HG03135 (cell line): ENCODE measurements at regions not wholly inside any gene's neighbourhood (a gene's known extent, or its start where the extent isn't known, plus 50 kb on each side); places are given as distances from the start of the nearest gene placed in this dataset.
"Not testable (repeated sequence)": the region's sequence is repeated elsewhere in the genome, so short reads cannot be mapped to it uniquely, and the experiment has no call there.

ENCODE experiments used
- ATAC-seq: cut with Tn5 transposase; IDR thresholded peaks from one replicate; pipeline ENCODE4 v1.9.1; 2021; ENCODE audit warnings: mild to moderate bottlenecking, moderate library complexity; ENCODE audit not compliant: unreplicated experiment

DNA sequence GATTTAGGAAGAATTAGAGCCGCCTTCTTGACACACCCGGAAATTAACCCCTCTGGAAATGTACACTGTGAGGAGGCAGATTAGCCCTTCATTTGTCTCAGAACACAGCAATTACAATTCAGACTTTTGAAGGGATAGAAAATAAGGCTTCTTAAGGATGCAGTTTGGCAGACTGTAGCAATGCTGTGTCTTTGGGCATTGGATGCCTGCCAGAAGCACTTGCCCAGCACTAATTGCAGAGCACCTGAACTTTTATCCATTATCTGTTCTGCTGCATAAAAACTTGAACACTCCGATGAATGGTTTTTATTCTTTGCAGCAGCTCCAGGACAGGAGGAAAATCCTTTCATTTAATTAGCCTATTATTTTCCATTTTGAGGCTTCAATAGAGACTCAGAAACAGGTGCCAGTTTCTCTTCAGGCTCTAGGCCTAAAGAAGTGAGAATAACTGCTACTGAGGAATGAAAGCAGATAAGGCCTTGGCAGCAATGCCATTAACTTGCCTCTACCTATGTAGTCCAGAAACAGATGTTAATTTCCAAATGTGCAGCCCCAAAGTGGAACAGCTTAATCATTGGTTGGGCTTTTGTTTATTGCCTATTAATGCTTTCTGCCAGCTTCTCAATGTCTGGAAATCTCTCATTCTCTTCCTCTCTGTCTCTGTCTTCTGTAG, 418.5 kb downstream of the NSUN3 start:
- ATAC-seq = no peak

DNA sequence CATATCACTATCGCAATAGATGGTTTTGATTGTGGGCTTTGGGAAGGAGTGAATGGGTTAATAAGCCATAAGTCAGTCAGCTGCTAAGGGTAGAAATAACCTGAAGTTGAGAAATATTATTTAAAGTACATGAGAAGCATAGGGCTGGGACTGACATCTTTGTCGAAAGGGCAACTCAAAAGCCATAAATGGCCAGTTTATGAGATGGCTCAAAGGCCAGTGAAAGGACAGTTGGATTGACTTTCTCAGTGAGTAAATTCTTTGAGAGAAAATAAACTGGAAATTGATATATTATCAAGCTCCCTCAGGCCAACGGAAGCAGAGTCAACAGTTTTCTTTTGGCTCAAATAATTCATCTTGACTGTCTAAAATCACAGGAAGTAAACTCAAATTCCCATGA, 419.8 kb downstream of the NSUN3 start:
- no peak for ATAC-seq

DNA sequence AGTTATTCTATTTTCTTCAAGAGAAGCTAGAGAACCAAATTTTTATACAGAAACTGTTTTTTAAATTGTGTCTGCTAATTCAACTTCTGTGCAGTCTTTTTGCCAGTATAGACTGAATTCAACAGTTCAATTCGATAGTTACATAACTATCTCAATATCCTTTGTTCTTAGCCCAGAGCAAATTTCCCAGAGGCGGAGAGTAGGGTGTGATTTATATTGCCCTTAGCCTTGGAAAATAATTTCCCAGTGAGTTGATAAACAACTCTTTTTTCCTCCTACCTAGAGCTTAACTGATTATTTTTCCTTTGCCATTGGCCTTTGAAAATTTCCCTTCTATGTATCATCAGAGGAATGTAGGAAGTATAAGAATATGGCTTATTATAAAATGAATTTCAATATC, 420.5 kb downstream of the NSUN3 start:
- ATAC-seq = no peak

DNA sequence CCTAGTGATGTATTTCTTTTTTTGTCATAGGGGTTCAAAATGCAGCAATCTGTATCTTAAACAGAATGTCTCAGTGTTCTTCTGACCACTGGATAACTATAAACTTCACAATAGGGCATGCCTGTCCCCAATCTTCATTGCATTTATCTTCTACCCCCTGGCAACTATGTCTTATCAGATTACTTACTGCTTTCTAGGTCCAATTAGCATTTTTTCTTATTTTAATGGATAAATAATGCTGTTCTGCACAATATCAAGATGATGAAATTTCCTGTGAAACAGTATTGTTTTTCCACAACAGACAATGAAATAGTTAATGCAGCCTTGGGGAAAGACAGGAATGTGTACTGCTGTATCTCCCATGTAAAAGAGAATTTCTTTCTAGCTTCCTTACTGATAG, 432.1 kb downstream of the NSUN3 start:
- ATAC-seq = no peak

DNA sequence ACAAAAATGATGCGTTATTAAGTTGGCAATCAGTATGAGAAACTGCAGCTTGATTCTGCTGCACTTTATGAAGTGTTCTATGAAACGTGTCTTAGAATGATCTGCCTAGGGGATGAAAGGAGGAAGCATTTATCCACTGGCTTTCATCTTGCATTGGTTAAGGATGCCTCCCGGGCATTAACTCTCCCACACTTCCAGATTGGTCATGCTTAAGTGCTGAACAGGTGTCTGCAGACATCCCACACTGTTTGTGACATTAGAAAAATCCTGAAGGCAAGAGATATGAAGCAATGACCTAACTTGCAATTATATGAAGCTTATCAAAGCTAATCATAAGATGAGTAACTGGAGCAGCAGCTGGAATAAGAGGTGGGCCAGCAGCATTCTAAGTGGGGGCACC, 437.3 kb downstream of the NSUN3 start:
- ATAC-seq = no peak

DNA sequence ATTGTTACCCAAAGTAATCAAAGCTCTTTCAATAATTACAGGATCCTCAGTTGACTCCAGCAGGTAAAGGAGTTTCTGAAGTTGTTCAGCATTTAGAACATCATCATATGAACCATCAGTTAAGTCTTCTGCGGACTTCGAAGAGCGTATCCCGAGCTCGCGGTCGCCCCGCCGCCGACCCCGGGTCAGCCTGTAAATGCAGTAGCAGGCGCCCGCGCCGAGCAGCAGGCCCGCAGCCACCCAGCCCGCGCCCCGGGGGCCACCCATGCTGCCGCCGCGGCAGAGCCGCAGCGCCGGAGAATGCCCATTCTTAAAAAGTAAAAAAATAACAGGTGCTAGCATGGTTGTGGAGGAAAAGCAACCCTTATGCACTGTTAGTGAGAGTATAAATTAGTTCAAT, 444.5 kb downstream of the NSUN3 start:
- not testable (repeated sequence) for ATAC-seq

DNA sequence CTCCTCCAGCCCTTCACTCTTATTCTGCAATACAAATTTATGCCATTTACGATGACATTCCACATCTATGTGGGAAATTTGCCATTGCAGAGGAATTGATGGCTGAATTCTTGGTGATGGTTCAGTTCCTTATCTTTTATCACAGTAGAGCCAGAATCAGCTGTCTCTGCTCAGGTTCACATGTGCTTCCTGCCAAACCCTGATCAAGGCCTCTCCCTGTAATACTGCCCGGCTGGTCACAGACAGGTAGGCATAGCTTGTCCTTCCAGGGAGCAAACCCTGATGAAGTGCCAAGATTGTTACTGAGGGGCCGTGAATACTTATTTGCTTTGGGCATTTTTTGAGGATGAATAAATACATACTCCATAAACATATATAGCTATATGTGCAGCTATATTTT, 450.0 kb downstream of the NSUN3 start:
- no peak for ATAC-seq

DNA sequence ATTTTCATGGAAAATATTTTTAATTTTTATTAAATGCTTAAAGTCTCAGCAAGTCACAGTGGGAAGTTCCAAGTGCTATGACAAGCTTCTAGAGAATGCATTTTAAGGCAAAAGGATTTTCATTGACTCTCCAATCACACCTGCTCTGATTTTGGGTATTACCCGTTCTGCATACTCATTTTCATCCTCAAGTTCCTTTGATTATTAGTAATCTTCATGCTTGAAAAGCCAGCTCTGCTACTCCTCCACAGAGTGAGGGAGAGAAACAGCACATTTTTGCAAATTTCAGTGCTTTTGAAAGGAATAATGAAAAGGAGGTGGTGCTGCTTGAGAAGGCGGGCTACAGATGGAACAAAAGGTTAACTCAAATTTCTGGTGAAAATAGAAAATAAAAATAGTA, 450.7 kb downstream of the NSUN3 start:
- no peak for ATAC-seq

DNA sequence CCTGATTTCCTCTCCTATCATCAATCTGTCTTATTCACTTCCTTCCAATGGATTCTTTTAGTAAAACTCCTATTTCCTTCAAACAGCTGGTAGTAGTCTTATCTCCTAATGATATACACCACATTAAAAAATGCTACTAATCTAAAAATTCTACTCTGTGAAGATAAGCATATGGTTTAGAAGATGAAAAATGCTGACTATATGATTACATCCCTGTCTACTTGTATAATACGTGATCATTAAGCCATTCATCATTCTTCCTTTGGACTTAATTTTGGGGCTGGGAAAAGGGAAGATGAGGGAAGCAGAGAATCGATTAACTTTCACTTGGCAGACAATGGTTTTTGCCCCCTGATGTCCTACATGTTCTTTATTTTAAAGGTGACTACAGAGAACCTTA, 453.1 kb downstream of the NSUN3 start:
- ATAC-seq = no peak

DNA sequence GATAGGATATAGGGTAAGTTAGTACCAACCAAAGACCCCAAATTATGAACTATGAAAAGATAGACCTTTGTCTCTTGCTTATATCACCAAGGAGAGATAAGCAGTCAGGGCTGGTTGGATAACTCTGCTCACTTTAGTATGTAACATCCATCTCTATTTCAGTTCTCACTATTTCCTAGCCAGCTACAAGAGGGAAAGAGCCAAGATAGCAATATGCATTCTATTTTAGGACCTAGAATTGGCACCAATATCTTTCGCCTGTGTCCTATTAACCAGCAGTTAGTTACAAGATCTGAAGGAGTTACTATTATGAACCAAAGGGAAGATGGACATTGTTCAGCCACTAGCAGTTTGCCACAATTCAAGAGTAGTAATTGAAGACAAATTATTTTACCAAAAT, 457.5 kb downstream of the NSUN3 start:
- ATAC-seq = no peak

DNA sequence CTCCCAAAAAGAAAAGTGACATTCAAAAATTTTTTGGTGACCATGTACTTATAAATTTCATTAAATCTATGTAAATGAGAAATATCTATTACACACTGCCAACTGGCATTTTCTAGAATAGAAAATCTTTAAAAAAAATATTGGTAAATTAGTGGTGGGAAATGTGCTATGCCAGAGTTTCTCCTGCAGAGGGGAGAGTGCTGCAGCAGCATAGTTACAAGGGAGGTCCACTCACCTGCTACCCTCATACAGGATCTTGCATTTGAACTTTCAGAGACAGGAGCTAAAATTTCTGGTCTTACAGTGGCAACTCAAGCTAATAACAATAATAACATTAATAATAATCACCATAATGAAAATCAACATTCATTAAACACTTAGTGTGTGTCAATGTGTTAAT, 459.6 kb downstream of the NSUN3 start:
- ATAC-seq = no peak

DNA sequence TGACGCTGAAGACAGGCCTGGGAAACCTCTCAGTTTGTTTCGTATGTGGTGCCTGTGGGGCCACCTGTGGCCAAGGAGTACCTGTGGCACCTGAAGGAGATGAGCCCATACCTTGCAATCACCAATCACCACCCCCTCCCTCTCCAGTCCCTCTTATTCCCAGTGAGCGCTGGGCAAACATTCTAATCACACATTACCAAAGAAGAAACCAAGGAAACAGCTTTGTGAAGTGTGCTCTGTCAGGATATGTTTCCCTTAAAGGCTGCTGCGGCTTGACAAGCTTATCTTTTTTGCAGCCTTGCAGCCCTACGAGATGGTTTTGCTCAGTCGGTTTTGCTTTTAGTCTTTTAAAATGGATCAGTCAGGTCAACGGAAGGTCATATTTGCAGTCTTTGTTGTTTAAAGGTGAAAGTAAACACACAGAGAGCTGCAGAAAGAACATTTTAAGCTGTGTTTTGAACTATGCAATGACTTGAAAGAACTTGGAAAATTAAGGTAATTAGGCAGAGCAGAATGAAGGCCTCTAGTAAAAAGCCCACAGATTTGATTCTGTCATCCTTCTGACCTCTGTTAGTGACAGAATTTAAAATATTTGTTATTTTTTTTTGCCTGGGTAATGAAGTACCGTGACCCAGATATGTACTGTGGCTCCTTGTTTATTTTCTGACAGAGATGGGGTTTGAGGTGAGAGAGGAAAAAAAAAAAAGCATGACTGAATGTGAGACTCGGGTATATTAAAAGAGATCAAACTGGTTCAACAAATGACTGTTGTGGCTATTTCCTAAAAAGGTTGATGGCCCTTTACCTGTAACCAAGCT, 461.4 kb downstream of the NSUN3 start:
- no peak for ATAC-seq

DNA sequence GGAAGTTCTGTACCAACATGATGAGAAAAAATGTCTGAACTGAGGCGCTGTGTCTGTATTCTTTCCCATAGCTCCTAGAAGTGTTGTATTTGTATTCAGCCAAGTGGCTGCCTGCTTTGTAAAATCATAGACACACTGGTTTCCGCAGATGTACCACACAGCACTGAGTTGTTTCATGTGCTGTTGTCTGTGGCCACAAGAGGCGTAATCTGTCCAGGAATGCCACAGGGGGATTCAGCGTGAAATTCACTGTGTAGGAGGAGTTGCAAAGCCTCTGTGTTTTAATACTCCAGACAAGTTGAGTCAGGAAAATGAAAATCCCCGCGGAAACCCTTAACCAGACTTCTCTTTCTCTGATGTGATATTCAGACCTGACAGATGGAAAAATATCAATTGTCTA, 462.2 kb downstream of the NSUN3 start:
- no peak for ATAC-seq

DNA sequence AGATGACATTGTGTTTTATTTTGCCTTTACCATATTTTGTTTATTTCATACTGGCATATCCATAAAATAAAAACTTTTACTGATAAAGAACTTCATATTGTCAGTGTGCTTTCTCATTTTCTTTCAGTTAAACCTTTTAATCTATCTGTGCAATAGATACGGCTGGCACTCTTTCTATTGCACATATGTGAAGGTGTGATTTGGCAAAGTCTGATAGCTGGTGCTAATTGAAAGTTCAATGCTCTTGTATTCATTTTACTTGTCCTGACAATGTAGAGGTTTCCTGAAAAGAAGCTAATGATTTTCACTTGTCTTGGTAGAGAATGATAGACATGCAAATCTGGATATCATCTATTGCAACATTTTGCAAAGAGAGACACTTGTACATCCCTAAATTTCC, 467.0 kb downstream of the NSUN3 start:
- ATAC-seq = no peak

DNA sequence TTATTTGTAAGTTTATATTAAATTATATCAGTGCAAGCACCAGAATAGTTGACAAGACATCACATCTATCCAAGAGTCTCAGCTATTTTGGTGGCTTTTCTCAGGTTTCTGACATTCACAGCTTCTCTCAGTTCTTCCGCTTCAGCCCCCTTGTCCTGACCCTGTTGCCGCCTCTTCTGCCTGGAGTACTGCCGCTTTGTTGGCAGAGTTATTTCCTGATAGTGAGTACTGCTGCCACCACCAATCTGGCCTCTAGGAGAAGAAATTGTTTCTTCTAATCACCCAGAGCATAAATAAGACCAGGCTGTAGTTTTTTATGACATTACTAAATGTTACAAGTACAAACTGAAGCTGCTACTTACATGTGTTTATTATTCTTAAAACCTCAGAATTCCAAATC, 470.1 kb downstream of the NSUN3 start:
- no peak for ATAC-seq

DNA sequence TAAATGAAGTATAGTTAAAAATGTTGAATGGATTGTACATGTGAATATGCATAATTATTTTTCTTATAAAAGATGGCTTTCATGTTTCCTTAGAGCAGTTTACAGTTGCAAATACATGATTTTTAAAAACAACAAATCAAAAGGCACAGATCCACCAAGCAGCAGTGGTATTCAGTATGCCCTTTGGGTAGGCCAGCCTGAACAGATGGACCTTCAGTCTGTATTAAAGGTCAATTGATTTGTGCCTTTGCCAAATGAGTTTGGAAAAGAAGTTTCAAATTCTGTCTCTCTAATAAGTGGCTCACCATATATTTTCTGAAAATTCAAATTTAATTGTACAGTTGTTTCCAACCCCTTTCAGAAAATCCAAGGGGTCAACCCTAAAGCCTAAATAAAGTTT, 477.1 kb downstream of the NSUN3 start:
- ATAC-seq = no peak

DNA sequence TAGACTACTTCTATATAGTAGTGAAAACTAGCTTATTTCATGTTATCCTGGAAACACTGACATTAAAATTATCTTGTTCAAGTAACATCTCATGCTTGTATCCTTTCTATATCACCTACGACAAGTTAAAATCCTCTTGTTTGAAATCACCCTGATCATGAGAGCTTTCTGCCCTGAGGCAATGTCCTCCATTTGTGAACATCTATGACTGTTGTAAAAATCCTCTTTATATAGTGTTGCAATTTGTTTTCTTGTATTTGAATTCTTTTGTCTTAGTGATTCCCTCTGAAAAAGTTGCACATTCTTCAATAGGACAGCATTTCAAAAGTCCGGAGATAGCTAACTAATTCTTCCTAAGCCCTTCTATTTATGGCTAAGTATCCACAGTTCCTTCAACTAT, 480.3 kb downstream of the NSUN3 start:
- no peak for ATAC-seq

DNA sequence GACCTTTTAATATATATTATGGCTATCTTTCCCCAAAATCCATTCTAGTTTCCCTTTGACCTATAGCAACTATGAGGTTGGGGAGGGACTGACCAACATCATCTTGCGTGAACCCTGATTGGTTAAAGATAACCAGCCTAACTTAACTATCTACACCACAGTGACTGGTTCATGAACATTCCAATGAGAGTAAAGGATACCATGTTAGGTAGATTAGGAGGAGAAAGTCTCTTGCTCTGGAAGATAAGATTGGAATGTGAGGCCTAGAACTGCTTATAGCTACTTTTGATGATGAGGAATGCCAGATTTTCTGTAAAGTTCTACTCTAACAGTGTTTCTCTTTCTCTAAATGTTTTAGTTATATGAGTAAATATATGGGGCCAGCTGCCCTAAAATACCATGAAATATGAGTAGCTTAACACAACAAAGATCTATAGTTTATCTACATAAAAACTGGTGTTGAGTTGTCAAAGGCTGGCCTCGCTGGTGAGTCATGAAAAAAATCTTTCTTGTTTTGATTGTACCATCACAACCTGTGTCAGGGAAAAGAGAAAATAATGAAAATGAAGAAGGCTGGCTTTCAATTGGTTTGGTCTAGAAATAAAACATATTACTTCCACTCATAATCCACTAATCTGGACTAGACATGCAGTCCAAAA, 481.4 kb downstream of the NSUN3 start:
- no peak for ATAC-seq

DNA sequence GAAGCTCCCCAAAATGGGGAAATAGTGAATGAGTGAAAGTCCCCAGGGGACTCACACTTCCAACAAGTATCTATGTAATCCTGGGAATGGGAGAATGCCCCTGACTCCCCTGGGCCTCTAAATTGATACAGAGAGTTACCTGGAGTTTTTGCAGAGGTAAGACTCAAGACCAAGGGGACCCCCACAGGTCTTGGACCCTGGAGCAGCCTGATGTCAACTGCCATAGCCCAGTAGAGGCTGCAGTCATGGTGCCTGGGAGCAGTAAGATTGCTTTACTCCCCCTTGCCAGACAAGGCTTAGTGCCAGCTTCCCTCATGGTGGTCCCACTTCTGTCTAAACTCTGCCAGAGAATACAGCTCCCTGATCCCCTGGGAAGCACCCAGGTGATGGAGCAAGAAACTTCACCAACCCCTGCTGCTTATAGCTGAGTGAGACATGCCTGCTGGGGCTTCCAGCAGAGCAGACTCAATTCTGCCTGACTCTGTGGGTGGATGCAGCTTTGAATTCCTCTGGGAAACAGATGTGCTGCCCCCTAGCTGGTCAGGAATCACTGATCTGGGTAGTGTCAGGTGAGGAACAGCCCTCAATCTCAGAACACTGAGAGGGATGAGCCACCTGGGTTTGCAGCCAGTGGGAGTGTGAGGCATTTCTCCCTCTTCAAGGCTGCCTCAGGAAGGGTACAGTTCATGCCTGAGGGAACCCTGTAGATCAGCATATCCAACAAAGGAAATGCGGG, 485.9 kb downstream of the NSUN3 start:
- no peak for ATAC-seq

DNA sequence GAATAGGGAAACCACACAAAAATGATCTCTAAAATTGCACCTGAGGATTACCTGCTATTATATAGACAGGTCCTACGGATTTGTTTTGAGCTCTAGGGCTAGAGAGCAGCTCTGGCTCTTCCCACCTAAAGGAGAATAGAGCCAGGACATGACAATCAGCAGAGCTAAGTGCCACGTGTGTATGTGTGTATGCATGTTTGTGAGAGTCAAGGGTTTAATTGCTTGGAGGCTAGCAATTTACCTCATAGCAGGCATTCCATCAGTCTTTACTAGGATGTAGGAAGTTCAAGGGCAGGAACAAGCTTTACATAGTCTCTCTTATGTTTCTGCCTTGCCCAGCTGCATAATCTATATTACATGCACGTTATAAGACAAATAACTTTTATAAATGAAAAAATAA, 498.2 kb downstream of the NSUN3 start:
- no peak for ATAC-seq

DNA sequence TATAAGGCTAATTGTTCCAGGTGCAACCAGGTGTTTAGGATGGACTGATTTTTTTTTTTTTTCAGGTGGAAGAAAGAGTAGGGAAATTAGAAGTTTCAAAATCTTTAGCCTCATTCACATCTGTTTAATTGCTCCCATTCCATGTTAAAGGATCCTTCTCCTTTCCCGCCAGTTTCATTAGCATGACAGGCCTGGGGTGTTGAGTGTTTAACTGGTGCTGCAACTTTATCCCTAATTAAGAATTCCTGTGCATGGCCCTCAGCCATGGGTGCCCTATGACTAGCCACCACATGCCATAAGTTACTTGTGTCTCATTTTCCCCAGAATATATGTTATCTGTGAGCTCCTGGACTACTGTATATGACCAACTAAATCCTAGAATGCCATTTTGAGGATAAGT, 501.4 kb downstream of the NSUN3 start:
- no peak for ATAC-seq

DNA sequence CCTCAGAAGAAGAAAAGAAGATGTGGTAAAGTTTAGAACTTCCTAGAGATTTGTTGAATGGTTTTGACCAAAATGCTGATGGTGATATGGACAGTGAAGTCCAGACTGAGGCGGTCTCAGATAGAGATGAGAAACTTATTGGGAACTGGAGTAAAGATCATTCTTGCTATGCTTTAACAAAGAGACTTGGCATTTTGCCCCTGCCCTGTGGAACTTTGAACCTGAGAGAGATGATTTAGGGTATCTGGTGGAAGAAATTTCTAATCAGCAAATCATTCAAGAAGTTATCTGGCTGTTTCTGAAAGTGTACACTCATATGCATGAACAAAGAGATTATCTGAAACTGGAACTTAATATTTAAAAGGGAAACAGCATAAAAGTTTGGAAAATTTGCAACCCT, 505.2 kb downstream of the NSUN3 start:
- ATAC-seq = no peak
